Left lung (tissue), 4 donors: ENCODE measurements at regions not wholly inside any gene's neighbourhood (a gene's known extent, or its start where the extent isn't known, plus 50 kb on each side); places are given as distances from the start of the nearest gene placed in this dataset.
"Not testable (repeated sequence)": the region's sequence is repeated elsewhere in the genome, so short reads cannot be mapped to it uniquely, and the experiment has no call there.

ENCODE experiments used
- ATAC-seq: fragments of 200-7000 bp; cut with Tn5 transposase; one replicate; pipeline ENCODE4 v1.9.1; 2020; ENCODE audit warnings: moderate library complexity
- DNase-seq, 4 donors: peaks; one replicate each; pipeline ENCODE4 v3.0.0-alpha.2; 2013 to 2020
- H3K27ac ChIP-seq, 2 donors: fragments of 200-600 bp; sonication (generic) in 1 of 2; one replicate each; pipeline versions ENCODE4 v1.5.0 to v1.8.0; 2020 to 2021
- H3K27me3 ChIP-seq, 2 donors: fragments of 200-600 bp; sonication (generic) in 1 of 2; one replicate each; pipeline versions ENCODE4 v1.5.0 to v1.8.0; 2020 to 2021
- H3K36me3 ChIP-seq, 2 donors: fragments of 200-600 bp; sonication (generic) in 1 of 2; one replicate each; pipeline versions ENCODE4 v1.5.0 to v1.8.0; 2020 to 2021
- H3K4me1 ChIP-seq, 2 donors: fragments of 200-600 bp; one replicate each; pipeline ENCODE4 v1.8.0; 2021
- H3K4me3 ChIP-seq, 2 donors: fragments of 200-600 bp; sonication (generic) in 1 of 2; one replicate each; pipeline versions ENCODE4 v1.5.0 to v1.8.0; 2020 to 2021; ENCODE audit warnings: mild to moderate bottlenecking in 1 of 2
- H3K9me3 ChIP-seq, 2 donors: fragments of 200-600 bp; sonication (generic) in 1 of 2; one replicate each; pipeline versions ENCODE4 v1.5.0 to v1.8.0; 2020 to 2021
- CTCF ChIP-seq, 2 donors: fragments of 200-600 bp; sonication (generic) in 1 of 2; IDR thresholded peaks; one replicate each; pipeline versions ENCODE4 v1.5.0 to v1.8.0; 2021; ENCODE audit warnings: antibody characterized with exemption in 2 of 2
- intact Hi-C, 2 donors: fragments of 100-400 bp; cut with DNase I; formaldehyde crosslinking; loops; one replicate each; pipeline versions ENCODE4 v1.11.2 to v1.14.2; 2022
- donor health status: DM: no; HTN: yes; CAD: no.
- donor health status: DM: no; HTN: no; CAD: no.

- H3K4me1 ChIP-seq: no peaks in the 10 kb centered on the region
- no peak overlapping the region for H3K27ac ChIP-seq
- ATAC-seq: no peak
- intact Hi-C loops: no loop called here
- TF ChIP-seq CTCF (IDR thresholded peaks at IDR 0.05): no peak
- H3K27me3 ChIP-seq: no peaks in the 10 kb centered on the region
- no peak for DNase-seq
- no peak overlapping the region for H3K4me3 ChIP-seq
- no peaks in the 10 kb centered on the region for H3K9me3 ChIP-seq
- no peaks in the 10 kb centered on the region for H3K36me3 ChIP-seq
Measured at GRCh38 chr14:86772075-86772474, 1220.9 kb downstream of the GALC start.

GRCh38 chr14:86770186-86770585 is 1222.8 kb downstream of the GALC start:
- DNase-seq: no peak
- no peak for ATAC-seq
- H3K36me3 ChIP-seq: no peaks in the 10 kb centered on the region
- H3K27me3 ChIP-seq: no peaks in the 10 kb centered on the region
- no peaks in the 10 kb centered on the region for H3K9me3 ChIP-seq
- H3K4me3 ChIP-seq: no peak overlapping the region
- H3K4me1 ChIP-seq: no peaks in the 10 kb centered on the region
- TF ChIP-seq CTCF (IDR thresholded peaks at IDR 0.05): no peak
- intact Hi-C loops: no loop called here
- H3K27ac ChIP-seq: no peak overlapping the region

GRCh38 chr14:86766469-86766868 is 1226.5 kb downstream of the GALC start:
- H3K4me3 ChIP-seq: no peak overlapping the region
- TF ChIP-seq CTCF (IDR thresholded peaks at IDR 0.05): no peak
- H3K9me3 ChIP-seq: no peaks in the 10 kb centered on the region
- H3K4me1 ChIP-seq: no peaks in the 10 kb centered on the region
- H3K27me3 ChIP-seq: no peaks in the 10 kb centered on the region
- H3K36me3 ChIP-seq: no peaks in the 10 kb centered on the region
- ATAC-seq (no peak), DNase-seq (no peak)
- intact Hi-C loops: no loop called here
- no peak overlapping the region for H3K27ac ChIP-seq

- Histone ChIP-seq H3K4me3 (no peak overlapping the region), H3K27ac (no peak overlapping the region), H3K27me3 (no peaks in the 10 kb centered on the region), H3K9me3 (no peaks in the 10 kb centered on the region), H3K4me1 (no peaks in the 10 kb centered on the region), H3K36me3 (no peaks in the 10 kb centered on the region)
- TF ChIP-seq CTCF (IDR thresholded peaks at IDR 0.05): no peak
- ATAC-seq: no peak
- intact Hi-C loops: no loop called here
- DNase-seq: no peak
Measured at GRCh38 chr14:86761611-86762010, 1231.4 kb downstream of the GALC start.

- Histone ChIP-seq H3K4me3 (no peak overlapping the region), H3K27ac (no peak overlapping the region), H3K9me3 (peaks cover 0 to 16% of the 10 kb centered on the region in 2 donors), H3K4me1 (no peaks in the 10 kb centered on the region), H3K27me3 (no peaks in the 10 kb centered on the region), H3K36me3 (no peaks in the 10 kb centered on the region)
- no peak for DNase-seq
- TF ChIP-seq CTCF (IDR thresholded peaks at IDR 0.05): no peak
- intact Hi-C loops: no loop called here
- ATAC-seq: no peak
Measured at GRCh38 chr14:86756521-86757190, 1226.7 kb downstream of the FLRT2 start.

GRCh38 chr14:86750488-86750887 is 1220.5 kb downstream of the FLRT2 start:
- H3K27me3 ChIP-seq, H3K4me3 ChIP-seq, H3K36me3 ChIP-seq, ATAC-seq, H3K27ac ChIP-seq, DNase-seq, H3K4me1 ChIP-seq, intact Hi-C loops: not testable (repeated sequence)
- H3K9me3 ChIP-seq: peaks cover 0 to 46% of the 10 kb centered on the region in 2 donors
